Mesodermal cell (in vitro differentiated cells): ENCODE measurements at regions not wholly inside any gene's neighbourhood (a gene's known extent, or its start where the extent isn't known, plus 50 kb on each side); places are given as distances from the start of the nearest gene placed in this dataset.

Experiments
- H3K27ac ChIP-seq: 2 replicates; pipeline ENCODE4 v1.7.0; 2013; ENCODE audit warnings: mild to moderate bottlenecking, low read depth, low read length, moderate library complexity; ENCODE audit not compliant: severe bottlenecking
- H3K36me3 ChIP-seq: 2 replicates; pipeline ENCODE4 v1.7.1; 2013; ENCODE audit warnings: mild to moderate bottlenecking, low read length, moderate library complexity; ENCODE audit not compliant: control insufficient read depth, insufficient read depth
- H3K4me1 ChIP-seq: one replicate; pipeline ENCODE4 v1.7.1; 2013; ENCODE audit warnings: mild to moderate bottlenecking, low read length; ENCODE audit not compliant: insufficient read depth, control insufficient read depth, poor library complexity, severe bottlenecking
- H3K4me3 ChIP-seq: 2 replicates; pipeline ENCODE4 v1.7.0; 2013; ENCODE audit warnings: low read length, control low read depth, mild to moderate bottlenecking; ENCODE audit not compliant: insufficient read depth, poor library complexity, severe bottlenecking; ENCODE audit errors: extremely low read depth
- H3K9me3 ChIP-seq: 2 replicates; pipeline ENCODE4 v1.7.1; 2013; ENCODE audit warnings: mild to moderate bottlenecking, low read length, moderate library complexity; ENCODE audit not compliant: control insufficient read depth
- WGBS, 2 experiments: methylation state at CpG; one replicate each; pipeline ENCODE4 v1.1.5; 2013; ENCODE audit warnings: missing lambda C conversion rate in 2 of 2; ENCODE audit not compliant: insufficient coverage in 2 of 2; 5-methylcytosine and 5-hydroxymethylcytosine counted together

- Histone ChIP-seq H3K4me3 (no peak overlapping the region), H3K4me1 (peaks cover 7% of the 10 kb centered on the region), H3K9me3 (no peaks in the 10 kb centered on the region), H3K27ac (no peak overlapping the region), H3K36me3 (no peaks in the 10 kb centered on the region)
- WGBS, 2 experiments: no CpG with 5 or more reads among the region's 2 CpGs
Observed at GRCh38 chr13:106033659-106034058, 501.8 kb downstream of the EFNB2 start.

- 100% methylated on average over 2 of the region's 2 CpGs for WGBS, 2 experiments
- no peaks in the 10 kb centered on the region for H3K9me3 ChIP-seq
- no peaks in the 10 kb centered on the region for H3K36me3 ChIP-seq
- no peak overlapping the region for H3K4me3 ChIP-seq
- no peak overlapping the region for H3K27ac ChIP-seq
- peaks cover 7% of the 10 kb centered on the region for H3K4me1 ChIP-seq
Observed at GRCh38 chr13:106032441-106032840, 503.0 kb downstream of the EFNB2 start.

- Histone ChIP-seq H3K27ac (no peak overlapping the region), H3K9me3 (no peaks in the 10 kb centered on the region), H3K4me3 (no peak overlapping the region), H3K36me3 (no peaks in the 10 kb centered on the region), H3K4me1 (peaks cover 7% of the 10 kb centered on the region)
- 90 to 100% methylated on average over 4 to 6 of the region's 7 CpGs for WGBS, 2 experiments
Observed at GRCh38 chr13:106029676-106030290, 505.7 kb downstream of the EFNB2 start.

GRCh38 chr13:106028911-106029310 lies 506.6 kb downstream of the EFNB2 start:
- Histone ChIP-seq H3K36me3 (no peaks in the 10 kb centered on the region), H3K27ac (no peak overlapping the region), H3K4me3 (no peak overlapping the region), H3K9me3 (no peaks in the 10 kb centered on the region), H3K4me1 (peaks cover 7% of the 10 kb centered on the region)
- 80 to 95% methylated on average over 2 to 5 of the region's 6 CpGs for WGBS, 2 experiments

GRCh38 chr13:106011600-106011999 lies 523.9 kb downstream of the EFNB2 start:
- H3K4me3 ChIP-seq: no peak overlapping the region
- H3K27ac ChIP-seq: no peak overlapping the region
- WGBS, 2 experiments: no CpG with 5 or more reads among the region's 2 CpGs
- no peaks in the 10 kb centered on the region for H3K4me1 ChIP-seq
- no peaks in the 10 kb centered on the region for H3K36me3 ChIP-seq
- H3K9me3 ChIP-seq: no peaks in the 10 kb centered on the region

- Histone ChIP-seq H3K27ac (no peak overlapping the region), H3K9me3 (no peaks in the 10 kb centered on the region), H3K4me1 (no peaks in the 10 kb centered on the region), H3K36me3 (no peaks in the 10 kb centered on the region), H3K4me3 (no peak overlapping the region)
- 84 to 100% methylated on average over 1 to 2 of the region's 3 CpGs for WGBS, 2 experiments
Observed at GRCh38 chr13:106010836-106011235, 524.6 kb downstream of the EFNB2 start.

- Histone ChIP-seq H3K27ac (no peak overlapping the region), H3K4me1 (no peaks in the 10 kb centered on the region), H3K4me3 (no peak overlapping the region), H3K9me3 (no peaks in the 10 kb centered on the region), H3K36me3 (no peaks in the 10 kb centered on the region)
Observed at GRCh38 chr13:106008540-106008939, 526.9 kb downstream of the EFNB2 start.

GRCh38 chr13:106007156-106007555 lies 528.3 kb downstream of the EFNB2 start:
- Histone ChIP-seq H3K27ac (no peak overlapping the region), H3K36me3 (no peaks in the 10 kb centered on the region), H3K4me3 (no peak overlapping the region), H3K9me3 (no peaks in the 10 kb centered on the region), H3K4me1 (no peaks in the 10 kb centered on the region)
- WGBS, 2 experiments: 80% methylated on average over 2 of the region's 2 CpGs; no CpG with 5 or more reads in 1 of the 2 experiments

- no peaks in the 10 kb centered on the region for H3K4me1 ChIP-seq
- no CpG with 5 or more reads among the region's 1 CpG for WGBS, 2 experiments
- H3K9me3 ChIP-seq: no peaks in the 10 kb centered on the region
- H3K4me3 ChIP-seq: no peak overlapping the region
- H3K27ac ChIP-seq: no peak overlapping the region
- no peaks in the 10 kb centered on the region for H3K36me3 ChIP-seq
Observed at GRCh38 chr13:106003651-106004050, 531.8 kb downstream of the EFNB2 start.

GRCh38 chr13:106001443-106001842 lies 534.0 kb downstream of the EFNB2 start:
- Histone ChIP-seq H3K9me3 (no peaks in the 10 kb centered on the region), H3K4me1 (no peaks in the 10 kb centered on the region), H3K27ac (no peak overlapping the region), H3K4me3 (no peak overlapping the region), H3K36me3 (no peaks in the 10 kb centered on the region)
- WGBS, 2 experiments: 100% methylated on average over 1 of the region's 2 CpGs

- H3K4me1 ChIP-seq: no peaks in the 10 kb centered on the region
- H3K9me3 ChIP-seq: no peaks in the 10 kb centered on the region
- no peak overlapping the region for H3K27ac ChIP-seq
- no peaks in the 10 kb centered on the region for H3K36me3 ChIP-seq
- no peak overlapping the region for H3K4me3 ChIP-seq
- WGBS, 2 experiments: 81 to 88% methylated on average over 24 to 27 of the region's 29 CpGs
Observed at GRCh38 chr13:105997581-105998550, 537.6 kb downstream of the EFNB2 start.
